NT2/D1 (cell line): ENCODE measurements at regions not wholly inside any gene's neighbourhood (a gene's known extent, or its start where the extent isn't known, plus 50 kb on each side); places are given as distances from the start of the nearest gene placed in this dataset.
"Not testable (repeated sequence)": the region's sequence is repeated elsewhere in the genome, so short reads cannot be mapped to it uniquely, and the experiment has no call there.

Source experiments
- DNase-seq: peaks from one replicate; pipeline ENCODE4 v3.0.0-alpha.2; 2011; ENCODE audit warnings: low read depth, low spot score
- H3K27me3 ChIP-seq: 2 replicates; pipeline ENCODE4 v1.6.0; 2011; ENCODE audit warnings: mild to moderate bottlenecking; ENCODE audit not compliant: insufficient read length, insufficient read depth
- H3K36me3 ChIP-seq: 2 replicates; pipeline ENCODE4 v1.6.1; 2011; ENCODE audit warnings: mild to moderate bottlenecking, low read length, mixed read lengths; ENCODE audit not compliant: insufficient read depth, insufficient read length
- H3K4me1 ChIP-seq: 2 replicates; pipeline ENCODE4 v1.5.1; 2011; ENCODE audit not compliant: insufficient read depth, insufficient read length
- H3K4me3 ChIP-seq: 2 replicates; pipeline ENCODE4 v1.5.1; 2011; ENCODE audit warnings: low read depth; ENCODE audit not compliant: insufficient read length
- H3K9ac ChIP-seq: 2 replicates; pipeline ENCODE4 v1.6.0; 2011; ENCODE audit warnings: low read depth; ENCODE audit not compliant: insufficient read length
- H3K9me3 ChIP-seq: 2 replicates; pipeline ENCODE4 v1.5.1; 2011; ENCODE audit warnings: mild to moderate bottlenecking, low read length; ENCODE audit not compliant: insufficient read depth
- SUZ12 ChIP-seq: IDR thresholded peaks from 2 replicates; pipeline ENCODE4 v1.6.1; 2011; ENCODE audit not compliant: insufficient read length, insufficient read depth; ENCODE audit errors: extremely low read depth
- YY1 ChIP-seq: IDR thresholded peaks from 2 replicates; pipeline ENCODE4 v1.6.1; 2011; ENCODE audit not compliant: insufficient read length, insufficient read depth
- ZNF274 ChIP-seq: IDR thresholded peaks from 2 replicates; pipeline ENCODE4 v1.6.1; 2011; ENCODE audit warnings: mild to moderate bottlenecking, low read depth, low read length

- Histone ChIP-seq H3K9me3 (peaks cover 7% of the 10 kb centered on the region; the same call in 1 of the 2 replicates), H3K9ac (no peak overlapping the region), H3K4me1 (no peaks in the 10 kb centered on the region), H3K27me3 (no peaks in the 10 kb centered on the region), H3K4me3 (no peak overlapping the region), H3K36me3 (no peaks in the 10 kb centered on the region)
- TF ChIP-seq SUZ12 (no peak), YY1 (no peak), ZNF274 (no peak)
- no peak for DNase-seq
Observed at GRCh38 chr10:3567291-3567963, 217.6 kb downstream of the KLF6 start.

DNA sequence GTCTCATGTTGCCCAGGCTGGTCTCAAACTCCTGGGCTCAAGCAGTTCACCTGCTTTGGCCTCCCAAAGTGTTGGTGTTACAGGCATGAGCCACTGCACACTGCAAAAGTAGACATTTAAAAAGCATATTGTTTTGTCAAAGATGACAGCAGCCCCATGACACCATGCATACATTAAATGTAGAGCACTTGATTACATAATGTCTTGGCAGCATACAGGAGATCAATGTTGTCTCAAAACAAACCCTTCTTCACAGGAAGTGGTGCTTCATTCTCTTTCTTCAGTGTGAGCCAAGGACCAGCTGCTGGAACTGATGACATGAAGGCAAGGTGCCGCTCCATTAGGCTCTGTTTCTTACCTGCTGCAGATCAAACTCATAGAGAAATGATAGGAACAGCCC is 218.4 kb downstream of the KLF6 start:
- Histone ChIP-seq H3K4me3 (no peak overlapping the region), H3K4me1 (no peaks in the 10 kb centered on the region), H3K9me3 (peaks cover 7% of the 10 kb centered on the region; the same call in 1 of the 2 replicates), H3K9ac (no peak overlapping the region), H3K27me3 (no peaks in the 10 kb centered on the region), H3K36me3 (no peaks in the 10 kb centered on the region)
- no peak for TF ChIP-seq SUZ12
- TF ChIP-seq ZNF274: no peak
- TF ChIP-seq YY1: no peak
- no peak for DNase-seq

- TF ChIP-seq SUZ12: no peak
- TF ChIP-seq ZNF274: no peak
- TF ChIP-seq YY1: no peak
- Histone ChIP-seq H3K27me3 (no peaks in the 10 kb centered on the region), H3K4me3 (no peak overlapping the region), H3K9me3 (peaks cover 7% of the 10 kb centered on the region; the same call in 1 of the 2 replicates), H3K36me3 (no peaks in the 10 kb centered on the region), H3K4me1 (no peaks in the 10 kb centered on the region), H3K9ac (no peak overlapping the region)
- DNase-seq: no peak
Observed at GRCh38 chr10:3564346-3565002, 220.5 kb downstream of the KLF6 start.

DNA sequence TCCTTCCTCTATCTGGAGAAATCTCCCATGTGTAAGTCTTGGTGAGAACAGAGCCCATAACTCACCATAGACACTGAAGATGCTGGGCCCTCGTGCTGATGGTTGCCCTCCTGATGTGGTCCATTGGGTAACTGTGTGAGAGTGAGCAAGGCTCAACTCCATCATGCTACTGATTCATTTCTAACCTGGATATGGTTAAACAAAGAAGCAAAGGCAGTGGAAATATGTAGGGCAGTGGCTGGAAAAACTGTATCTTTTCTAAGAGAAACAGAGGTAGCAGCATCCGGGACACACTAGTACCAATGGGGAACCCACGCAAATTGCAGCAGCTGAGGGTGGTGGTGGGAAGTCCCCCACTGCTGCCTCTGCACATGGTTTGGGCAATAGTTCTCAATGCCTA is 221.7 kb downstream of the KLF6 start:
- peaks cover 7% of the 10 kb centered on the region; the same call in 1 of the 2 replicates for H3K9me3 ChIP-seq
- DNase-seq: no peak
- H3K4me1 ChIP-seq: no peaks in the 10 kb centered on the region
- H3K36me3 ChIP-seq: no peaks in the 10 kb centered on the region
- TF ChIP-seq ZNF274: no peak
- TF ChIP-seq YY1: no peak
- no peak for TF ChIP-seq SUZ12
- no peak overlapping the region for H3K4me3 ChIP-seq
- no peaks in the 10 kb centered on the region for H3K27me3 ChIP-seq
- H3K9ac ChIP-seq: no peak overlapping the region

DNA sequence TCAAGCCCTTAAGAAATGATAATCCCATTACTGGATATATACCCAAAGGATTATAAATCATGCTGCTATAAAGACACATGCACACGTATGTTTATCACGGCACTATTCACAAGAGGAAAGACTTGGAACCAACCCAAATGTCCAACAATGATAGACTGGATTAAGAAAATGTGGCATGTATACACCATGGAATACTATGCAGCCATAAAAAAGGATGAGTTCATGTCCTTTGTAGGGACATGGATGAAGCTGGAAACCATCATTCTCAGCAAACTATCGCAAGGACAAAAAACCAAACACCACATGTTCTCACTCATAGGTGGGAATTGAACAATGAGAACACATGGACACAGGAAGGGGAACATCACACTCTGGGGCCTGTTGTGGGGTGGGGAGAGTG is 224.4 kb downstream of the KLF6 start:
- H3K9ac ChIP-seq, H3K4me1 ChIP-seq, H3K4me3 ChIP-seq, H3K27me3 ChIP-seq, H3K36me3 ChIP-seq, H3K9me3 ChIP-seq, DNase-seq: not testable (repeated sequence)

DNA sequence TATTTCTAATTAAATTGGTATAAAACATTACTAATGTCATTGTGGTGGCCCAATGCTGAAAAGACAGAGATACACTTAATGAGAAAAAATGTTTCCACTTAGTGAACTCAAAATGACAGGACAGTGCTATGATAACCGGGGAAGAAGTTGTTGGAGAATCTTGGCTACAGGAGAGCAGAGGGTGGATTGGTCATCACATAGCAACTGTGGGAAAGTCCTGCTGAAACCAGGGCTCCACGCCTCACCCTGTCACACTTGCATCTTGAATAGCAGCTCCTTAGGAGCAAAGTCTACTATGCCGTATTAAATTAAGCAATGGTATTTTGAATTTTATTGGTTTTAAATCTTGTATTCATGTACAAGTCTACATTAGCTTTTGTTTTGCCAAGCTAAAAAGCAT is 225.5 kb downstream of the KLF6 start:
- Histone ChIP-seq H3K27me3 (no peaks in the 10 kb centered on the region), H3K4me3 (no peak overlapping the region), H3K4me1 (no peaks in the 10 kb centered on the region), H3K36me3 (no peaks in the 10 kb centered on the region), H3K9ac (no peak overlapping the region), H3K9me3 (no peaks in the 10 kb centered on the region)
- DNase-seq: no peak
- TF ChIP-seq ZNF274 (no peak), SUZ12 (no peak), YY1 (no peak)

- no peak for DNase-seq
Observed at GRCh38 chr10:3559011-3559410, 226.0 kb downstream of the KLF6 start.

DNA sequence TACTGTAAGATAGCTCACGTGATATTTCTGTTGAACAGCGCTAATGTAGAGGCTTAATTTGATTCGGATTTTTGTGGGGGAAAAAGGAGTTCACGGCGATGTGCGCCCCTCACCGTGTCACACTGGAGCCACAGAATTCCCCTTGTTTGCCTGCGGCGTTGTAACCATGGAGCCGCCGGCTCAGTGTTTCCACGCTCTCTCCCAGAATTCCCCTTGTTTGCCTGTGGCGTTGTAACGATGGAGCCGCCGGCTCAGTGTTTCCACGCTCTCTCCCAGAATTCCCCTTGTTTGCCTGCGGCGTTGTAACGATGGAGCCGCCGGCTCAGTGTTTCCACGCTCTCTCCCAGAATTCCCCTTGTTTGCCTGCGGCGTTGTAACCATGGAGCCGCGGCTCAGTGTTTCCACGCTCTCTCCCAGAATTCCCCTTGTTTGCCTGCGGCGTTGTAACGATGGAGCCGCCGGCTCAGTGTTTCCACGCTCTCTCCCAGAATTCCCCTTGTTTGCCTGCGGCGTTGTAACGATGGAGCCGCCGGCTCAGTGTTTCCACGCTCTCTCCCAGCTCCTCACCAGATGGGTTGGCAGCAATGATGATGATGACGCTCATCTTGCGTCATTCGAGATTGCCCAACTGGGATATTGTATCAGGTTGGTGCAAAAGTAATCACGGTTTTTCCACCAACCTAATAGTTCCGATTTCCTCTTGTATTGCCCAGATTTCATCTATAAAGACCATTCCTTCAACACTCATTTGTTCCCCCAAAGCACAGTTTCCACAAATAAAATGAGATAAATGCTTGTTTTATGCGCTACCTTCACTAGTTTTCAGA is 228.6 kb downstream of the KLF6 start:
- H3K9ac ChIP-seq, H3K4me1 ChIP-seq, H3K4me3 ChIP-seq, DNase-seq, H3K9me3 ChIP-seq, H3K27me3 ChIP-seq, H3K36me3 ChIP-seq: not testable (repeated sequence)

More at GRCh38 chr10:3559011-3559410, 226.0 kb downstream of the KLF6 start:
- no peak overlapping the region for H3K4me3 ChIP-seq
- H3K27me3 ChIP-seq: no peaks in the 10 kb centered on the region
- no peaks in the 10 kb centered on the region for H3K4me1 ChIP-seq
- no peaks in the 10 kb centered on the region for H3K9me3 ChIP-seq
- TF ChIP-seq YY1 (no peak), ZNF274 (no peak), SUZ12 (no peak)
- no peak overlapping the region for H3K9ac ChIP-seq
- H3K36me3 ChIP-seq: no peaks in the 10 kb centered on the region
